Transverse colon (tissue), 4 donors: ENCODE measurements at regions not wholly inside any gene's neighbourhood (a gene's known extent, or its start where the extent isn't known, plus 50 kb on each side); places are given as distances from the start of the nearest gene placed in this dataset.
"Not testable (repeated sequence)": the region's sequence is repeated elsewhere in the genome, so short reads cannot be mapped to it uniquely, and the experiment has no call there.

Experiments
- DNase-seq: peaks from one replicate; pipeline ENCODE4 v3.0.0-alpha.2; 2019
- H3K27ac ChIP-seq, 4 donors: fragments of 200-600 bp; sonication (generic); 2 replicates each; pipeline ENCODE4 v1.5.1; 2016 to 2018; ENCODE audit warnings: inconsistent platforms in 4 of 4
- H3K27me3 ChIP-seq: fragments of 200-600 bp; sonication (generic); 2 replicates; pipeline ENCODE4 v1.5.1; 2017; ENCODE audit warnings: inconsistent platforms
- H3K36me3 ChIP-seq, 4 donors: fragments of 200-600 bp; sonication (generic); 2 replicates each; pipeline ENCODE4 v1.5.1; 2017 to 2019; ENCODE audit warnings: inconsistent platforms in 4 of 4
- H3K4me1 ChIP-seq, 4 donors: fragments of 200-600 bp; sonication (generic); 2 replicates each; pipeline ENCODE4 v1.5.1; 2017 to 2020; ENCODE audit warnings: inconsistent platforms in 4 of 4
- H3K4me3 ChIP-seq, 4 donors: fragments of 200-600 bp; sonication (generic); 1 replicate in 1 of 4; 2 replicates in 3 of 4; pipeline versions ENCODE4 v1.5.1 to v1.6.1; 2017 to 2019; ENCODE audit warnings: inconsistent platforms in 4 of 4
- H3K9me3 ChIP-seq, 2 donors: fragments of 200-600 bp; sonication (generic); 2 replicates each; pipeline ENCODE4 v1.5.1; 2017 to 2019; ENCODE audit warnings: inconsistent platforms in 2 of 2
- EP300 ChIP-seq: sonication (generic); formaldehyde crosslinking; IDR thresholded peaks from one replicate; pipeline ENCODE4 v1.6.1; 2017; ENCODE audit warnings: antibody characterized with exemption, low read depth
- POLR2A ChIP-seq: fragments of 450-650 bp; IDR thresholded peaks from one replicate; pipeline ENCODE4 v1.6.1; 2016; ENCODE audit warnings: antibody characterized with exemption, mild to moderate bottlenecking, moderate library complexity
- POLR2AphosphoS5 ChIP-seq, 3 donors: sonication (generic); formaldehyde crosslinking; IDR thresholded peaks; one replicate each; pipeline ENCODE4 v1.6.1; 2016; ENCODE audit warnings: antibody characterized with exemption in 3 of 3
- WGBS, 2 donors: methylation state at CpG; one replicate each; pipeline ENCODE4 v1.1.5; 2018; ENCODE audit warnings: low coverage in 1 of 2; 5-methylcytosine and 5-hydroxymethylcytosine counted together
- in situ Hi-C, 4 donors: fragments of 200-750 bp; cut with MboI; loops; one replicate each; pipeline versions ENCODE4 v1.15.0 to v1.15.1; 2017; ENCODE audit warnings: low sequenced_read_pairs in 3 of 4, low pct_ligation_motif_present in 1 of 4, low pct_unique_long_range_greater_than_20kb in 1 of 4
- intact Hi-C: fragments of 100-400 bp; cut with DNase I; formaldehyde crosslinking; loops from one replicate; pipeline ENCODE4 v1.15.1; 2023; ENCODE audit warnings: low total_unique reads
- TF ChIP-seq, protein P1 (sequence below), 5 experiments: fragments of 200-600 bp in 3 of 5; fragments of 450-650 bp in 2 of 5; sonication (generic) in 3 of 5; IDR thresholded peaks; 1 replicate in 2 of 5; 2 replicates in 3 of 5; pipeline ENCODE4 v1.5.1; 2016 to 2017; ENCODE audit warnings: antibody characterized with exemption in 5 of 5, inconsistent platforms in 3 of 5, mild to moderate bottlenecking in 2 of 5, moderate library complexity in 1 of 5

DNA sequence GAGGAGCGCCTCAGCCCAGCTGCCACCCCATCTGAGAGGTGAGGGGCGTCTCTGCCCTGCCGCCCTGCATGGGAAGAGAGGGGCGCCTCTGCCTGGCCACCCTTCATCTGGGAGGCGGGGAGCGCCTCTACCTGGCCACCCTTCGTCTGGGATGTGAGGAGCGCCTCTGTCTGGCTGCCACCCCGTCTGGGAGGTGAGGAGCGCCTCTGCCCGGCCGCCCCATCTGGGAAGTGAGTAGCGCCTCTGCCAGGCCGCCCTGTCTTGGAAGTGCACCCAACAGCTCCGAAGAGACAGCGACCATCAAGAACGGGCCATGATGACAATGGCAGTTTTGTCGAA lies 114.4 kb upstream of the CES5A start:
- 92 to 98% methylated on average over 6 to 18 of the region's 18 CpGs for WGBS, 2 donors
- Histone ChIP-seq H3K4me3 (no peak overlapping the region), H3K36me3 (no peaks in the 10 kb centered on the region), H3K27me3 (no peaks in the 10 kb centered on the region), H3K9me3 (no peaks in the 10 kb centered on the region), H3K27ac (no peak overlapping the region), H3K4me1 (no peaks in the 10 kb centered on the region)
- in situ Hi-C loops (no loop called here), intact Hi-C loops (no loop called here)
- TF ChIP-seq POLR2AphosphoS5 (IDR thresholded peaks at IDR 0.05) (no peak), POLR2A (no peak), EP300 (no peak)
- TF ChIP-seq, protein P1, sequence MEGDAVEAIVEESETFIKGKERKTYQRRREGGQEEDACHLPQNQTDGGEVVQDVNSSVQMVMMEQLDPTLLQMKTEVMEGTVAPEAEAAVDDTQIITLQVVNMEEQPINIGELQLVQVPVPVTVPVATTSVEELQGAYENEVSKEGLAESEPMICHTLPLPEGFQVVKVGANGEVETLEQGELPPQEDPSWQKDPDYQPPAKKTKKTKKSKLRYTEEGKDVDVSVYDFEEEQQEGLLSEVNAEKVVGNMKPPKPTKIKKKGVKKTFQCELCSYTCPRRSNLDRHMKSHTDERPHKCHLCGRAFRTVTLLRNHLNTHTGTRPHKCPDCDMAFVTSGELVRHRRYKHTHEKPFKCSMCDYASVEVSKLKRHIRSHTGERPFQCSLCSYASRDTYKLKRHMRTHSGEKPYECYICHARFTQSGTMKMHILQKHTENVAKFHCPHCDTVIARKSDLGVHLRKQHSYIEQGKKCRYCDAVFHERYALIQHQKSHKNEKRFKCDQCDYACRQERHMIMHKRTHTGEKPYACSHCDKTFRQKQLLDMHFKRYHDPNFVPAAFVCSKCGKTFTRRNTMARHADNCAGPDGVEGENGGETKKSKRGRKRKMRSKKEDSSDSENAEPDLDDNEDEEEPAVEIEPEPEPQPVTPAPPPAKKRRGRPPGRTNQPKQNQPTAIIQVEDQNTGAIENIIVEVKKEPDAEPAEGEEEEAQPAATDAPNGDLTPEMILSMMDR (IDR thresholded peaks at IDR 0.05) = no peak
- no peak for DNase-seq

- intact Hi-C loops = not testable (repeated sequence)
- 86% methylated on average over 35 of the region's 48 CpGs; no CpG with 5 or more reads in 1 of the 2 donors for WGBS, 2 donors
Observed at GRCh38 chr16:55988850-55989568, 113.8 kb upstream of the CES5A start.

GRCh38 chr16:55988013-55988412 lies 112.8 kb upstream of the CES5A start:
- Histone ChIP-seq H3K27ac (no peak overlapping the region), H3K4me1 (no peaks in the 10 kb centered on the region), H3K27me3 (no peaks in the 10 kb centered on the region), H3K4me3 (no peak overlapping the region), H3K36me3 (no peaks in the 10 kb centered on the region), H3K9me3 (no peaks in the 10 kb centered on the region)
- no peak for DNase-seq
- TF ChIP-seq EP300 (no peak), POLR2AphosphoS5 (IDR thresholded peaks at IDR 0.05) (no peak), POLR2A (no peak)
- TF ChIP-seq, protein P1 (IDR thresholded peaks at IDR 0.05) = no peak
- 78 to 92% methylated on average over 1 of the region's 1 CpG for WGBS, 2 donors
- intact Hi-C loops = no loop called here
- in situ Hi-C loops = no loop called here

More at GRCh38 chr16:55988850-55989568, 113.8 kb upstream of the CES5A start:
- H3K9me3 ChIP-seq, H3K27me3 ChIP-seq, in situ Hi-C loops, H3K4me3 ChIP-seq, H3K4me1 ChIP-seq, DNase-seq, H3K36me3 ChIP-seq, H3K27ac ChIP-seq: not testable (repeated sequence)

DNA sequence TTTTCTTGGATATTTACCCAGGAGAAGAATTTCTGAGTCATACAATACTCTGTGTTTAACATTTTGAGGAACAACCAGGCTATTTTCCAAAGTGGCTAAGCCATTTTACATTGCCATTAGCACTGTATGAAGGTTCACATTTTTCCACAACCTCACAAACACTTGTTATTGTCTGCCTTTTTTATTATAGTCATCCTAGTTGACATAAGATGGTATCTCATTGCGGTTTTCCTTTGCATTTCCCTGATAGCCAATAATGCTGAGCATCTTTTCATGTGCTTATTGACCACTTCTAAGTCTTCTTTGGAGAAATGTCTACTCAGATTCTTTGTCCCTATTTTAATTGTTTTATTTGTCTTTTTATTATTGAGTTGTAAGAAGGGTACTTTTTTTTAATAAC lies 107.4 kb upstream of the CES5A start:
- WGBS, 2 donors = 54 to 70% methylated on average over 1 of the region's 1 CpG
- intact Hi-C loops = no loop called here
- H3K4me3 ChIP-seq = no peak overlapping the region

More for the DNA sequence above, 107.4 kb upstream of the CES5A start:
- in situ Hi-C loops = no loop called here
- H3K36me3 ChIP-seq = no peaks in the 10 kb centered on the region
- H3K4me1 ChIP-seq = no peaks in the 10 kb centered on the region
- no peak for DNase-seq
- H3K27me3 ChIP-seq = no peaks in the 10 kb centered on the region
- no peak overlapping the region for H3K27ac ChIP-seq
- no peak for TF ChIP-seq POLR2A
- no peak for TF ChIP-seq EP300
- TF ChIP-seq, protein P1 (IDR thresholded peaks at IDR 0.05) = no peak
- H3K9me3 ChIP-seq = no peaks in the 10 kb centered on the region
